ENCODE measurements at regions not wholly inside any gene's neighbourhood (a gene's known extent, or its start where the extent isn't known, plus 50 kb on each side); places are given as distances from the start of the nearest gene placed in this dataset.

DNA sequence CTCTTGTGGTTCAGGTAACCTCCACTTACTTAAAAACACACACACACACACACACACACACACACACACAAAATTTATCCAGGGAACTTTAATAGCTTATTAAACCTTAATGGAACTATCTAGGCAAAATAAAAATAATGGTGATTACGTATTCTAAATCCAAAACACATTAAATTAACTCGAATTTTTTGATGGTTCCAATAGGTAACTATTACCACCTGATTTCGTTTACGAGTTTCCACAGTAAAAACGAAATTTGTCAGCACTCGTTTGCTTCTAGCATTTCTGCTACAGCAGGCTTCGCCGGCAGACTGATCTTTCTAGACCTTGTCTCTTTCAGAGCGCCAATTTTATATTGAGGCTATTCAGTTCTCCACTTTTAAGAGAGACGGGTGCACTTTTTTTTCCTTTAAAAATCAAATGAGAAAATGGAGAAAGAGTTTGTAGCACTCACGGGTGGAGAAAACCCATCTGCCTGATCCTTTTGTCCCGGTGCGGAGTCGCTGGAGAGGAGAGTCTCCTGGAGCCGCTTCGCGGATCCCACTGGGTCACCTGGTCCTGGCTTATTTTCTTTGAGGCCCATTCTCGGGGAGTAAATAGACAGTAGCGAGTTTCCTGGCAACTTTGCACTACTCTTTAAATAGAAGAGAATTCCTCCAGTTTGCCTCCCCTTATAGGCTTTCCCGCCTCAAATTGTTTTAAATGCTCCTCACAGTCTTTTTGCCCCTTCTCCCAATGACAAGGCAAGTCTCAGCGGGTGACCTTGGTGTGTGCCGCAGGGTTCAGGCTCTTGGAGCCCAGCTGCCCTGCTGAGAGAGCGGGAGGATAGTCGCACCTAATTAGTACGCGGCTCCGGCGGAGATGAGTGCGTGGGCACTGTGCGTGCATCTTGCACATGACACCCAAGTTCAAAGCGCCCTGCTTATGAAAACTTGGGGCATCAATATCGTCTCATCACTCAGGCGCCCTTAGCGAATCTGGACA is 117.0 kb downstream of the KCNRG start:
- H3K9me3 ChIP-seq (ENCODE audit: insufficient read depth, low read depth, low read length) = peaks cover 13% of the 10 kb centered on the region
- no peak overlapping the region for H3K4me3 ChIP-seq (ENCODE audit: insufficient read depth, low read depth, low read length)
- FAIRE-seq = no peak
- no peaks in the 10 kb centered on the region for H3K79me2 ChIP-seq (ENCODE audit: insufficient read depth, low read length)
- H3K36me3 Mint-ChIP-seq (ENCODE audit: low read depth, unreplicated experiment) = peaks cover 15% of the 10 kb centered on the region
- H3K36me3 ChIP-seq (ENCODE audit: insufficient read depth, low read length) = no peaks in the 10 kb centered on the region
- H3K27me3 Mint-ChIP-seq (ENCODE audit: low read depth, unreplicated experiment) = peaks cover 58% of the 10 kb centered on the region
- H4K20me1 ChIP-seq (ENCODE audit: insufficient read depth, low read length) = peaks cover 17% of the 10 kb centered on the region
- H2AFZ ChIP-seq (ENCODE audit: low read depth, low read length) = no peak overlapping the region
- H3K9me3 Mint-ChIP-seq (ENCODE audit: unreplicated experiment) = peaks cover 47% of the 10 kb centered on the region
- TF ChIP-seq, protein P1, sequence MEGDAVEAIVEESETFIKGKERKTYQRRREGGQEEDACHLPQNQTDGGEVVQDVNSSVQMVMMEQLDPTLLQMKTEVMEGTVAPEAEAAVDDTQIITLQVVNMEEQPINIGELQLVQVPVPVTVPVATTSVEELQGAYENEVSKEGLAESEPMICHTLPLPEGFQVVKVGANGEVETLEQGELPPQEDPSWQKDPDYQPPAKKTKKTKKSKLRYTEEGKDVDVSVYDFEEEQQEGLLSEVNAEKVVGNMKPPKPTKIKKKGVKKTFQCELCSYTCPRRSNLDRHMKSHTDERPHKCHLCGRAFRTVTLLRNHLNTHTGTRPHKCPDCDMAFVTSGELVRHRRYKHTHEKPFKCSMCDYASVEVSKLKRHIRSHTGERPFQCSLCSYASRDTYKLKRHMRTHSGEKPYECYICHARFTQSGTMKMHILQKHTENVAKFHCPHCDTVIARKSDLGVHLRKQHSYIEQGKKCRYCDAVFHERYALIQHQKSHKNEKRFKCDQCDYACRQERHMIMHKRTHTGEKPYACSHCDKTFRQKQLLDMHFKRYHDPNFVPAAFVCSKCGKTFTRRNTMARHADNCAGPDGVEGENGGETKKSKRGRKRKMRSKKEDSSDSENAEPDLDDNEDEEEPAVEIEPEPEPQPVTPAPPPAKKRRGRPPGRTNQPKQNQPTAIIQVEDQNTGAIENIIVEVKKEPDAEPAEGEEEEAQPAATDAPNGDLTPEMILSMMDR (IDR thresholded peaks at IDR 0.05; ENCODE audit: insufficient read depth, low read depth, low read length) = no peak
- TF ChIP-seq EZH2 (IDR thresholded peaks at IDR 0.05; ENCODE audit: insufficient read depth, low read length) = peak; percentile 64
- peaks cover 62% of the 10 kb centered on the region for H3K27me3 ChIP-seq (ENCODE audit: insufficient read depth, low read length)
- H3K27ac ChIP-seq (ENCODE audit: low read depth, low read length) = no peak overlapping the region
- H3K4me3 Mint-ChIP-seq (ENCODE audit: unreplicated experiment) = peak overlapping the region; percentile 66
- peaks cover 6% of the 10 kb centered on the region for H3K4me1 Mint-ChIP-seq (ENCODE audit: low read depth, unreplicated experiment)
- DNase-seq (ENCODE audit: low read depth) = no peak
- peak overlapping the region; percentile 60 for H3K4me2 ChIP-seq (ENCODE audit: low read length)
- no peak overlapping the region for H3K9ac ChIP-seq (ENCODE audit: low read length)
- H3K4me1 ChIP-seq (ENCODE audit: insufficient read depth, low read length) = peaks cover 26% of the 10 kb centered on the region
- no peak overlapping the region for H3K27ac Mint-ChIP-seq (ENCODE audit: unreplicated experiment)

DNA sequence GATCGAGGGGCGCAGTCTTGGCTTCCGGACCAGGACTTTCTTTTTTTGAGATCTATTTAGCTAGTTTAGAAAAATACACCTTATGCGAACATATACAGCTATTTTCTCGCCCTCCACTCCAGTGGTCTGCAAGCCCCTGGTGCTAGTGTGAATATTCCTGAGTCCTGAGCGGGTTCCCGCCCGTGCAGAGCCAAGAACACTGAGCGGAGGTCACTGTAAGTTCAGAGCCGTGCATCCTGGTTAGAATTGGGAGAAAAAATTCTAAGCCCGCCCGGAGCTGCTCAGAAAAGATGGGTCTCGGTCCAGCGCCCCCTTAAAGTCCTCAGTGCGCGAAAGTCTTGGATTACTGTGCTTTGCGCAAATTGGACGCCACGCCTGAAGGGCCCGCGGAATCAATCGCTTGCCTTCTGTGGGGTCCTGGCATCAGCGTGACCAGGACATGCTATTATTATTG is 117.7 kb downstream of the KCNRG start:
- no peak overlapping the region for H3K4me3 ChIP-seq (ENCODE audit: insufficient read depth, low read depth, low read length)
- peaks cover 21% of the 10 kb centered on the region for H3K4me1 ChIP-seq (ENCODE audit: insufficient read depth, low read length)
- no peaks in the 10 kb centered on the region for H3K36me3 ChIP-seq (ENCODE audit: insufficient read depth, low read length)
- H2AFZ ChIP-seq (ENCODE audit: low read depth, low read length) = no peak overlapping the region
- H3K9ac ChIP-seq (ENCODE audit: low read length) = no peak overlapping the region
- peaks cover 15% of the 10 kb centered on the region for H3K36me3 Mint-ChIP-seq (ENCODE audit: low read depth, unreplicated experiment)
- H3K4me3 Mint-ChIP-seq (ENCODE audit: unreplicated experiment) = no peak overlapping the region
- peak overlapping the region; percentile 60 for H3K4me2 ChIP-seq (ENCODE audit: low read length)
- FAIRE-seq (no peak), DNase-seq (ENCODE audit: low read depth) (no peak)
- H3K27me3 Mint-ChIP-seq (ENCODE audit: low read depth, unreplicated experiment) = peaks cover 60% of the 10 kb centered on the region
- peaks cover 5% of the 10 kb centered on the region for H3K4me1 Mint-ChIP-seq (ENCODE audit: low read depth, unreplicated experiment)
- H3K27me3 ChIP-seq (ENCODE audit: insufficient read depth, low read length) = peaks cover 59% of the 10 kb centered on the region
- H3K27ac ChIP-seq (ENCODE audit: low read depth, low read length) = no peak overlapping the region
- no peak overlapping the region for H3K27ac Mint-ChIP-seq (ENCODE audit: unreplicated experiment)
- peaks cover 13% of the 10 kb centered on the region for H3K9me3 ChIP-seq (ENCODE audit: insufficient read depth, low read depth, low read length)
- H3K9me3 Mint-ChIP-seq (ENCODE audit: unreplicated experiment) = peaks cover 50% of the 10 kb centered on the region
- H3K79me2 ChIP-seq (ENCODE audit: insufficient read depth, low read length) = no peaks in the 10 kb centered on the region
- TF ChIP-seq EZH2 (IDR thresholded peaks at IDR 0.05; ENCODE audit: insufficient read depth, low read length) = no peak
- TF ChIP-seq, protein P1 (IDR thresholded peaks at IDR 0.05; ENCODE audit: insufficient read depth, low read depth, low read length) = no peak
- H4K20me1 ChIP-seq (ENCODE audit: insufficient read depth, low read length) = peaks cover 17% of the 10 kb centered on the region

Measured in astrocyte (in vitro differentiated cells and primary cell).